Ovary (tissue), 7 donors: ENCODE measurements at regions not wholly inside any gene's neighbourhood (a gene's known extent, or its start where the extent isn't known, plus 50 kb on each side); places are given as distances from the start of the nearest gene placed in this dataset.

Experiments
- DNase-seq, 5 donors: peaks; one replicate each; pipeline ENCODE4 v3.0.0-alpha.2; 2019 to 2020
- H3K27ac ChIP-seq, 2 donors: fragments of 200-600 bp; one replicate each; pipeline versions ENCODE4 v1.5.1 to v1.8.0; 2019 to 2022
- H3K27me3 ChIP-seq: fragments of 200-600 bp; one replicate; pipeline ENCODE4 v1.8.0; 2022
- H3K36me3 ChIP-seq: fragments of 200-600 bp; sonication (generic); one replicate; pipeline ENCODE4 v1.5.1; 2019
- H3K4me1 ChIP-seq: one replicate; pipeline ENCODE4 v1.8.1; 2013; ENCODE audit warnings: mild to moderate bottlenecking, moderate library complexity; ENCODE audit not compliant: insufficient read depth
- H3K4me3 ChIP-seq: fragments of 200-600 bp; sonication (generic); one replicate; pipeline ENCODE4 v1.5.1; 2017
- H3K9me3 ChIP-seq, 2 donors: fragments of 200-600 bp in 1 of 2; sonication (generic) in 1 of 2; one replicate each; pipeline versions ENCODE4 v1.5.1 to v1.8.1; 2013 to 2019; ENCODE audit warnings: mild to moderate bottlenecking in 1 of 2, moderate library complexity in 1 of 2
- CTCF ChIP-seq, 3 donors: fragments of 450-650 bp in 2 of 3; fragments of 200-600 bp in 1 of 3; IDR thresholded peaks; one replicate each; pipeline versions ENCODE4 v1.5.1 to v1.8.0; 2016 to 2022; ENCODE audit warnings: antibody characterized with exemption in 3 of 3, mild to moderate bottlenecking in 1 of 3
- EP300 ChIP-seq: sonication (generic); formaldehyde crosslinking; IDR thresholded peaks from one replicate; pipeline ENCODE4 v1.6.1; 2017; ENCODE audit warnings: antibody characterized with exemption
- POLR2A ChIP-seq: fragments of 450-650 bp; IDR thresholded peaks from one replicate; pipeline ENCODE4 v1.6.1; 2017; ENCODE audit warnings: antibody characterized with exemption, mild to moderate bottlenecking, moderate library complexity
- WGBS, 3 donors: extraction: QIAGEN DNeasy Blood & Tissue Kit in 1 of 3; methylation state at CpG; one replicate each; pipeline versions ENCODE4 v1.1.5 to v1.1.7; 2013 to 2017; 5-methylcytosine and 5-hydroxymethylcytosine counted together
- intact Hi-C, 4 donors: fragments of 100-400 bp; cut with DNase I; formaldehyde crosslinking; loops; one replicate each; pipeline versions ENCODE4 v1.11.0 to v1.15.1; 2022 to 2023
- donor health status: DM: no; HTN: no; CAD: no; lungs with moderate emphysema.
- donor health status: DM: no; HTN: no; CAD: no.
- donor health status: Bipolar disorder and iron deficiency.
- donor health status: DM: no; HTN: no; CAD: no.
- donor health status: DM: yes; HTN: yes; CAD: no.

GRCh38 chr5:40410231-40410861 lies 269.4 kb upstream of the PTGER4 start:
- no peak for TF ChIP-seq POLR2A
- TF ChIP-seq CTCF (IDR thresholded peaks at IDR 0.05) = no peak
- no peak for TF ChIP-seq EP300
- Histone ChIP-seq H3K36me3 (no peaks in the 10 kb centered on the region), H3K9me3 (no peaks in the 10 kb centered on the region), H3K4me3 (no peak overlapping the region), H3K4me1 (no peaks in the 10 kb centered on the region), H3K27ac (no peak overlapping the region), H3K27me3 (no peaks in the 10 kb centered on the region)
- 50 to 61% (median 51%) methylated on average over 9 of the region's 9 CpGs for WGBS, 3 donors
- DNase-seq = no peak
- intact Hi-C loops = no loop called here

DNA sequence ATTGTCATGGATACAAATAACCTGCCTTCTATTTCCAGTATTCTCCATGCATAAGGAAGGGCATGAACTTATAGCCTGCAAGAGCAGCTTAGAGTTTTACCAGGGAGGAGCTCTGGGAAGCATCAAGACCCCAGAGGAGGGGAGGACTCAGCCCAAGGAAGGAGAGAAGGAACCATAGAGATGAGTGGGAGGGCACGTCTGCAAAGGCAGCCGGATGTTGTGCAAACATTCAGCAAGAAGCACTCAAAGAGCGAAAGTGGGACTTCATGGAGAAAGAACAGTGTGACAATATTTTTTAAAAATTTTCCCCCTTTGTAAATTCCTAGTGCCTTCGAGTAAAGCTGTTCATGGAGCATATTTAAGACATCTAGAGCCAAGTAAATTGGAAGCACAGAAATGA lies 270.1 kb upstream of the PTGER4 start:
- Histone ChIP-seq H3K27ac (no peak overlapping the region), H3K27me3 (no peaks in the 10 kb centered on the region), H3K4me1 (no peaks in the 10 kb centered on the region), H3K9me3 (no peaks in the 10 kb centered on the region), H3K4me3 (no peak overlapping the region), H3K36me3 (no peaks in the 10 kb centered on the region)
- no peak for DNase-seq
- TF ChIP-seq POLR2A = no peak
- no peak for TF ChIP-seq CTCF (IDR thresholded peaks at IDR 0.05)
- no peak for TF ChIP-seq EP300
- 60 to 69% (median 63%) methylated on average over 4 of the region's 4 CpGs for WGBS, 3 donors
- intact Hi-C loops = no loop called here

DNA sequence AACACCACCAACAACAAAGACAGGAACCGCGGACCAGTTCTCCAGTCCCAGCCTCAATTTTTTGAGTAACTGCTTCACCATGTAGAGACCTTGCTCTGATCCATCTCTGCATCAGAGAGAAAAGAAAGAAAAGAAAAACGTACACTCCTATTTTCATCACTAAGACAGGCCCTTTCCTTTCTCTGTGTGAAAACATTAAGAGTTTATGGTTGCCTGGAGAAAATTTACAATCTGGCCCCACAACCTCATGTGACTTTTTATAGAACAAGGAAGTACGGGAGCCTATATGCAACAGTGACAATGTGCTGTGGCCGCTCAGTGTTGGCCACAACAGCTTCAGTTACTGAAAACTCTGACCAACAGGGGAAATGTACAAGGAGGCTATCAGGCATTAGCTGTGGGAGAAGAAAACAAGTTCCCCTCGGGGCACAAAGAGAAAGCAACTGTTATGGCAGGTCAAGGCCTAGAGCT lies 272.9 kb upstream of the PTGER4 start:
- DNase-seq = no peak
- intact Hi-C loops = no loop called here
- 57 to 70% (median 67%) methylated on average over 6 of the region's 6 CpGs for WGBS, 3 donors
- Histone ChIP-seq H3K27me3 (no peaks in the 10 kb centered on the region), H3K4me1 (no peaks in the 10 kb centered on the region), H3K36me3 (no peaks in the 10 kb centered on the region), H3K4me3 (no peak overlapping the region), H3K9me3 (no peaks in the 10 kb centered on the region), H3K27ac (no peak overlapping the region)
- no peak for TF ChIP-seq EP300
- no peak for TF ChIP-seq CTCF (IDR thresholded peaks at IDR 0.05)
- no peak for TF ChIP-seq POLR2A

DNA sequence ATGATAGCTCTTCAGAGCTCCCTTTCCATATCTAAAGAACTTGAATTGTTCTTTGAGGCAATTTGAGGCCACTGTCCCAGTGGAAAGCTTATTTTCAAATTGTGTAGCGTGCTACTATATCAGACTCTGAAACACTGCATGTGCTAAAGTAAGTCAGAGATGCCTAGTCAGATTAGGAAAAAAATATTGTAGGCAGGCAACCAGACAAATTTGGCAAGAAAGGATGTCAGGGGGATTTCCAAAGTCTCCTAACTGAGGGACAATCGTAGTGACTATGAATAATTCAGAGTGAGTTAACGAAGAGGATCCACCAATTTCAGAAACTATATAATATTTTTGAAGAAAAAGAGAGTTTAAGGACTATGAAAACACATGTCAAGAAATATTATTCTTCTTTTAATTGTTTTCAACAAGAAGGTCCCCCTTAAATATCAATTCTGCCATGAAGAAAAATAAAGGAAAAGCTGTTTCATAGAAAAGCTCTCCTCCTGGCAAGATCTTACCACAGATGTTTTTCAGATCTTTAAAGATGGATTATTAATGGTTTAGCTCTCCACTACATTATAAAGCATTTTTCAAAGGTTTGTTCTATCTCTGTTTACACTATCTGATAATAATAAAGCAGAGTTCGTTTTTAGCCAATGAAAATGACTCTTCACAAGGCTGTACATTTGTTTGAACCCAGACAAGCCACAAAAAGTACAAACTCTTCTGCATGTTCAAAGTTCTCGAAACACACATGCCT lies 273.5 kb upstream of the PTGER4 start:
- intact Hi-C loops = no loop called here
- H3K27ac ChIP-seq = no peak overlapping the region
- WGBS, 3 donors = 56 to 60% (median 57%) methylated on average over 5 of the region's 5 CpGs

More for the DNA sequence above, 273.5 kb upstream of the PTGER4 start:
- TF ChIP-seq EP300 = no peak
- TF ChIP-seq POLR2A = no peak
- no peak for TF ChIP-seq CTCF (IDR thresholded peaks at IDR 0.05)
- Histone ChIP-seq H3K27me3 (no peaks in the 10 kb centered on the region), H3K4me1 (no peaks in the 10 kb centered on the region), H3K9me3 (no peaks in the 10 kb centered on the region), H3K4me3 (no peak overlapping the region), H3K36me3 (no peaks in the 10 kb centered on the region)
- no peak for DNase-seq
